Activated B cell treated with CpG ODN at 0.5 μM for 24 hours (primary cell): ENCODE measurements at regions not wholly inside any gene's neighbourhood (a gene's known extent, or its start where the extent isn't known, plus 50 kb on each side); places are given as distances from the start of the nearest gene placed in this dataset.
A peak's percentile ranks its signal among the peaks of the same experiment; 100 is the strongest.

Experiments
- ATAC-seq: fragments of 200-7000 bp; cut with Tn5 transposase; one replicate; pipeline ENCODE4 v1.10.0; 2021; ENCODE audit warnings: low read depth, mild to moderate bottlenecking, moderate library complexity
- CTCF ChIA-PET: fragments of 350-600 bp; sonication (Branson Sonifier 250); formaldehyde crosslinking; loops from one replicate; lab custom pipeline; 2021; ENCODE audit warnings: antibody characterized with exemption; lab: Charles Lee
- POLR2A ChIA-PET: fragments of 350-600 bp; sonication (Branson Sonifier 250); formaldehyde crosslinking; loops from one replicate; lab custom pipeline; 2021; ENCODE audit warnings: antibody characterized with exemption; lab: Charles Lee
- DNase-seq: peaks from one replicate; pipeline ENCODE4 v3.0.0; 2022
- H3K27ac Mint-ChIP-seq: one replicate; pipeline ENCODE4 v1.8.0; 2020; ENCODE audit warnings: mixed read lengths
- H3K27me3 Mint-ChIP-seq: one replicate; pipeline ENCODE4 v1.8.0; 2021; ENCODE audit warnings: mixed read lengths
- H3K36me3 Mint-ChIP-seq: one replicate; pipeline ENCODE4 v1.8.0; 2021; ENCODE audit warnings: low read depth, mixed read lengths
- H3K4me1 Mint-ChIP-seq: one replicate; pipeline ENCODE4 v1.8.0; 2021; ENCODE audit warnings: mixed read lengths
- H3K4me3 Mint-ChIP-seq: one replicate; pipeline ENCODE4 v1.8.0; 2020; ENCODE audit warnings: mild to moderate bottlenecking, mixed read lengths
- H3K9me3 Mint-ChIP-seq: one replicate; pipeline ENCODE4 v1.8.0; 2020; ENCODE audit warnings: mixed read lengths
- CTCF ChIP-seq: fragments of 200-600 bp; IDR thresholded peaks from one replicate; pipeline ENCODE4 v1.8.0; 2022; ENCODE audit warnings: antibody characterized with exemption, mild to moderate bottlenecking
- intact Hi-C: fragments of 100-400 bp; cut with micrococcal nuclease; formaldehyde crosslinking; loops from one replicate; pipeline ENCODE4 v1.15.1; 2024

GRCh38 chr11:11192541-11192940, 160.5 kb downstream of the CSNK2A3 start:
- ChIA-PET POLR2A (no interaction called here), CTCF (no interaction called here)
- TF ChIP-seq CTCF, result no peak
- ATAC-seq (no peak), DNase-seq (no peak)
- Mint-ChIP-seq H3K4me3 (no peak overlapping the region), H3K27me3 (peaks cover 8% of the 10 kb centered on the region), H3K9me3 (peaks cover 17% of the 10 kb centered on the region), H3K4me1 (no peaks in the 10 kb centered on the region), H3K36me3 (no peaks in the 10 kb centered on the region), H3K27ac (no peak overlapping the region)
- intact Hi-C loops, result no loop called here

- H3K9me3 Mint-ChIP-seq, result peaks cover 15% of the 10 kb centered on the region
- ChIA-PET POLR2A (no interaction called here), CTCF (no interaction called here)
- DNase-seq (no peak), ATAC-seq (no peak)
- intact Hi-C loops, result no loop called here
- peaks cover 8% of the 10 kb centered on the region for H3K27me3 Mint-ChIP-seq
- no peak overlapping the region for H3K27ac Mint-ChIP-seq
- peaks cover 7% of the 10 kb centered on the region for H3K4me1 Mint-ChIP-seq
- H3K36me3 Mint-ChIP-seq, result no peaks in the 10 kb centered on the region
- no peak for TF ChIP-seq CTCF
- no peak overlapping the region for H3K4me3 Mint-ChIP-seq
Observed at GRCh38 chr11:11189506-11189905, 163.5 kb downstream of the CSNK2A3 start.

GRCh38 chr11:11186249-11186648, 166.8 kb downstream of the CSNK2A3 start:
- Mint-ChIP-seq H3K9me3 (peaks cover 7% of the 10 kb centered on the region), H3K27ac (no peak overlapping the region), H3K36me3 (no peaks in the 10 kb centered on the region), H3K4me1 (peaks cover 7% of the 10 kb centered on the region), H3K27me3 (peaks cover 14% of the 10 kb centered on the region), H3K4me3 (no peak overlapping the region)
- ChIA-PET POLR2A (no interaction called here), CTCF (no interaction called here)
- intact Hi-C loops, result no loop called here
- no peak for TF ChIP-seq CTCF
- DNase-seq (no peak), ATAC-seq (peak; percentile 28)

GRCh38 chr11:11182261-11182660, 170.8 kb downstream of the CSNK2A3 start:
- intact Hi-C loops, result no loop called here
- H3K36me3 Mint-ChIP-seq, result no peaks in the 10 kb centered on the region
- no peak for TF ChIP-seq CTCF
- ATAC-seq (no peak), DNase-seq (no peak)
- ChIA-PET POLR2A (no interaction called here), CTCF (interaction anchor here (1.0 kb wide), 1 partner anchor 154 kb away, joined by 3 read pairs; no protein-coding TSS in a partner anchor)
- no peak overlapping the region for H3K27ac Mint-ChIP-seq
- H3K4me3 Mint-ChIP-seq, result no peak overlapping the region
- peaks cover 6% of the 10 kb centered on the region for H3K27me3 Mint-ChIP-seq
- peaks cover 7% of the 10 kb centered on the region for H3K4me1 Mint-ChIP-seq
- H3K9me3 Mint-ChIP-seq, result no peaks in the 10 kb centered on the region

GRCh38 chr11:11178671-11179638, 174.1 kb downstream of the CSNK2A3 start:
- no peak overlapping the region for H3K27ac Mint-ChIP-seq
- no peaks in the 10 kb centered on the region for H3K36me3 Mint-ChIP-seq
- H3K27me3 Mint-ChIP-seq, result peaks cover 13% of the 10 kb centered on the region
- ATAC-seq (no peak), DNase-seq (no peak)
- no peaks in the 10 kb centered on the region for H3K9me3 Mint-ChIP-seq
- POLR2A ChIA-PET, result interaction anchor here (0.7 kb wide), 1 partner anchor 1213 kb away, joined by 8 read pairs; no protein-coding TSS in a partner anchor
- TF ChIP-seq CTCF, result no peak
- CTCF ChIA-PET, result interaction anchor here (1.0 kb wide), 1 partner anchor 22 kb away, joined by 4 read pairs; no protein-coding TSS in a partner anchor
- H3K4me1 Mint-ChIP-seq, result no peaks in the 10 kb centered on the region
- intact Hi-C loops, result no loop called here
- H3K4me3 Mint-ChIP-seq, result no peak overlapping the region
